Panc1 (cell line): ENCODE measurements at regions not wholly inside any gene's neighbourhood (a gene's known extent, or its start where the extent isn't known, plus 50 kb on each side); places are given as distances from the start of the nearest gene placed in this dataset.

Source experiments
- ATAC-seq: fragments of 200-7000 bp; cut with Tn5 transposase; 2 replicates; pipeline ENCODE4 v1.9.1; 2020; ENCODE audit warnings: mild to moderate bottlenecking, moderate library complexity
- BruUV-seq: library from RNA; stranded (reverse); fragments of 400-500 nt; replicated peaks from 2 replicates; lab custom pipeline; 2021; lab: Mats Ljungman, UMichigan
- CTCF ChIA-PET: fragments of 300-600 bp; sonication (Branson Sonifier 250); formaldehyde crosslinking; loops from one replicate; lab custom pipeline; 2022; ENCODE audit warnings: antibody characterized with exemption; lab: Charles Lee
- POLR2A ChIA-PET: fragments of 300-600 bp; sonication (Branson Sonifier 250); formaldehyde crosslinking; loops from one replicate; lab custom pipeline; 2022; ENCODE audit warnings: antibody characterized with exemption; lab: Charles Lee
- DNase-seq: peaks from one replicate; pipeline ENCODE4 v3.0.0-alpha.2; 2010; ENCODE audit warnings: low read depth, low spot score
- H3K27ac ChIP-seq: 2 replicates; pipeline ENCODE4 v1.5.1; 2011; ENCODE audit warnings: mild to moderate bottlenecking, low read length, inconsistent platforms
- H3K27me3 ChIP-seq: fragments of 200-500 bp; sonication (Bioruptor generic); 2 replicates; pipeline ENCODE4 v1.6.0; 2014; ENCODE audit warnings: low read length, inconsistent platforms; ENCODE audit not compliant: control insufficient read depth, insufficient read depth
- H3K36me3 ChIP-seq: fragments of 200-500 bp; sonication (Bioruptor generic); 2 replicates; pipeline ENCODE4 v1.5.1; 2014; ENCODE audit warnings: inconsistent platforms, mild to moderate bottlenecking, low read length, moderate library complexity; ENCODE audit not compliant: control insufficient read depth, insufficient read depth
- H3K4me1 ChIP-seq: 2 replicates; pipeline ENCODE4 v1.5.1; 2011; ENCODE audit warnings: inconsistent platforms, mild to moderate bottlenecking, low read length, moderate library complexity; ENCODE audit not compliant: control insufficient read depth, insufficient read depth
- H3K4me3 ChIP-seq, 2 experiments: 2 replicates each; pipeline ENCODE4 v1.5.1; 2011 to 2012; ENCODE audit warnings: low read depth in 2 of 2, low read length in 2 of 2, mild to moderate bottlenecking in 2 of 2, inconsistent platforms in 1 of 2, moderate library complexity in 1 of 2
- H3K9me3 ChIP-seq: fragments of 200-500 bp; sonication (Bioruptor generic); 2 replicates; pipeline ENCODE4 v1.5.1; 2014; ENCODE audit warnings: low read depth, mild to moderate bottlenecking, inconsistent platforms, low read length, moderate library complexity; ENCODE audit not compliant: control insufficient read depth, insufficient read depth
- POLR2AphosphoS5 ChIP-seq: IDR thresholded peaks from 2 replicates; pipeline ENCODE4 v1.6.1; 2012; ENCODE audit warnings: mild to moderate bottlenecking, low read depth, low read length, moderate library complexity
- SIN3A ChIP-seq: IDR thresholded peaks from 2 replicates; pipeline ENCODE4 v1.6.1; 2012; ENCODE audit warnings: low read depth, mild to moderate bottlenecking, low read length, moderate library complexity, borderline replicate concordance; ENCODE audit not compliant: insufficient read depth
- TCF7L2 ChIP-seq: IDR thresholded peaks from 2 replicates; pipeline ENCODE4 v1.6.1; 2011; ENCODE audit warnings: mild to moderate bottlenecking, low read depth, low read length, inconsistent platforms
- in situ Hi-C: cut with HindIII; loops from 2 replicates; pipeline ENCODE4 v1.10.0; 2016; ENCODE audit warnings: low sequenced_read_pairs, low pct_unique_long_range_greater_than_20kb
- intact Hi-C: fragments of 100-400 bp; cut with micrococcal nuclease; formaldehyde crosslinking; loops from one replicate; pipeline ENCODE4 v1.10.0; 2022; ENCODE audit not compliant: unreplicated experiment
- TF ChIP-seq, protein P1 (sequence below), 2 experiments: IDR thresholded peaks; 2 replicates each; pipeline ENCODE4 v1.6.1; 2011 to 2012; ENCODE audit warnings: low read depth in 2 of 2, control low read depth in 1 of 2, low read length in 1 of 2, mild to moderate bottlenecking in 1 of 2, moderate library complexity in 1 of 2; ENCODE audit not compliant: insufficient read depth in 1 of 2
- TF ChIP-seq, protein P2 (sequence below): fragments of 450-650 bp; IDR thresholded peaks from 2 replicates; pipeline ENCODE4 v1.5.1; 2017; ENCODE audit warnings: mild to moderate bottlenecking

DNA sequence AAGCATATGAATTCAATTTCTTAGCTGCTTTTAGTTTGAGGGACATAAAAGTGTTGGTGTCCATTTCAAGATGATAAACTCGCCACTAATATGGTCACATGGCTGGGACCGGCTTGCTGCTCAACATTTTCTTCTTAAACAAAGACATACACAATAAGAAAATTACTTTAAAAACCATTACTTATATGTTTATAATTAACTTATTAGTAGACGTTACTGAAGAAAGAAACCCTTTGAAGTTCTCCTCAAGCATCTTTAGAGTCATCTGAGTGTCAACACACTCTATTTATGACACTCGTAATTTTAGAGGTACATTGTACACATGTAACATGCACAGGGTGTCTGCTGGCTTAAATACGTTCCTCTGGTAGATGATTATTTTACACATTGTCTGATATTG is 74.7 kb downstream of the BMP4 start:
- TF ChIP-seq, protein P1, sequence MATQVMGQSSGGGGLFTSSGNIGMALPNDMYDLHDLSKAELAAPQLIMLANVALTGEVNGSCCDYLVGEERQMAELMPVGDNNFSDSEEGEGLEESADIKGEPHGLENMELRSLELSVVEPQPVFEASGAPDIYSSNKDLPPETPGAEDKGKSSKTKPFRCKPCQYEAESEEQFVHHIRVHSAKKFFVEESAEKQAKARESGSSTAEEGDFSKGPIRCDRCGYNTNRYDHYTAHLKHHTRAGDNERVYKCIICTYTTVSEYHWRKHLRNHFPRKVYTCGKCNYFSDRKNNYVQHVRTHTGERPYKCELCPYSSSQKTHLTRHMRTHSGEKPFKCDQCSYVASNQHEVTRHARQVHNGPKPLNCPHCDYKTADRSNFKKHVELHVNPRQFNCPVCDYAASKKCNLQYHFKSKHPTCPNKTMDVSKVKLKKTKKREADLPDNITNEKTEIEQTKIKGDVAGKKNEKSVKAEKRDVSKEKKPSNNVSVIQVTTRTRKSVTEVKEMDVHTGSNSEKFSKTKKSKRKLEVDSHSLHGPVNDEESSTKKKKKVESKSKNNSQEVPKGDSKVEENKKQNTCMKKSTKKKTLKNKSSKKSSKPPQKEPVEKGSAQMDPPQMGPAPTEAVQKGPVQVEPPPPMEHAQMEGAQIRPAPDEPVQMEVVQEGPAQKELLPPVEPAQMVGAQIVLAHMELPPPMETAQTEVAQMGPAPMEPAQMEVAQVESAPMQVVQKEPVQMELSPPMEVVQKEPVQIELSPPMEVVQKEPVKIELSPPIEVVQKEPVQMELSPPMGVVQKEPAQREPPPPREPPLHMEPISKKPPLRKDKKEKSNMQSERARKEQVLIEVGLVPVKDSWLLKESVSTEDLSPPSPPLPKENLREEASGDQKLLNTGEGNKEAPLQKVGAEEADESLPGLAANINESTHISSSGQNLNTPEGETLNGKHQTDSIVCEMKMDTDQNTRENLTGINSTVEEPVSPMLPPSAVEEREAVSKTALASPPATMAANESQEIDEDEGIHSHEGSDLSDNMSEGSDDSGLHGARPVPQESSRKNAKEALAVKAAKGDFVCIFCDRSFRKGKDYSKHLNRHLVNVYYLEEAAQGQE (IDR thresholded peaks at IDR 0.05; ENCODE audit: insufficient read depth in 1 of 2, low read depth in 2 of 2, low read length in 1 of 2) = no peak
- no peak for TF ChIP-seq TCF7L2
- no peak for TF ChIP-seq POLR2AphosphoS5
- no peak for TF ChIP-seq SIN3A
- TF ChIP-seq, protein P2, sequence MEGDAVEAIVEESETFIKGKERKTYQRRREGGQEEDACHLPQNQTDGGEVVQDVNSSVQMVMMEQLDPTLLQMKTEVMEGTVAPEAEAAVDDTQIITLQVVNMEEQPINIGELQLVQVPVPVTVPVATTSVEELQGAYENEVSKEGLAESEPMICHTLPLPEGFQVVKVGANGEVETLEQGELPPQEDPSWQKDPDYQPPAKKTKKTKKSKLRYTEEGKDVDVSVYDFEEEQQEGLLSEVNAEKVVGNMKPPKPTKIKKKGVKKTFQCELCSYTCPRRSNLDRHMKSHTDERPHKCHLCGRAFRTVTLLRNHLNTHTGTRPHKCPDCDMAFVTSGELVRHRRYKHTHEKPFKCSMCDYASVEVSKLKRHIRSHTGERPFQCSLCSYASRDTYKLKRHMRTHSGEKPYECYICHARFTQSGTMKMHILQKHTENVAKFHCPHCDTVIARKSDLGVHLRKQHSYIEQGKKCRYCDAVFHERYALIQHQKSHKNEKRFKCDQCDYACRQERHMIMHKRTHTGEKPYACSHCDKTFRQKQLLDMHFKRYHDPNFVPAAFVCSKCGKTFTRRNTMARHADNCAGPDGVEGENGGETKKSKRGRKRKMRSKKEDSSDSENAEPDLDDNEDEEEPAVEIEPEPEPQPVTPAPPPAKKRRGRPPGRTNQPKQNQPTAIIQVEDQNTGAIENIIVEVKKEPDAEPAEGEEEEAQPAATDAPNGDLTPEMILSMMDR = no peak
- Histone ChIP-seq H3K4me1 (no peaks in the 10 kb centered on the region), H3K4me3 (no peak overlapping the region), H3K36me3 (no peaks in the 10 kb centered on the region), H3K27ac (no peak overlapping the region), H3K9me3 (no peaks in the 10 kb centered on the region), H3K27me3 (no peaks in the 10 kb centered on the region)
- in situ Hi-C loops = no loop called here
- DNase-seq (no peak), ATAC-seq (no peak)
- intact Hi-C loops = no loop called here
- POLR2A ChIA-PET = no interaction called here
- CTCF ChIA-PET = no interaction called here
- BruUV-seq = no TSS peak

DNA sequence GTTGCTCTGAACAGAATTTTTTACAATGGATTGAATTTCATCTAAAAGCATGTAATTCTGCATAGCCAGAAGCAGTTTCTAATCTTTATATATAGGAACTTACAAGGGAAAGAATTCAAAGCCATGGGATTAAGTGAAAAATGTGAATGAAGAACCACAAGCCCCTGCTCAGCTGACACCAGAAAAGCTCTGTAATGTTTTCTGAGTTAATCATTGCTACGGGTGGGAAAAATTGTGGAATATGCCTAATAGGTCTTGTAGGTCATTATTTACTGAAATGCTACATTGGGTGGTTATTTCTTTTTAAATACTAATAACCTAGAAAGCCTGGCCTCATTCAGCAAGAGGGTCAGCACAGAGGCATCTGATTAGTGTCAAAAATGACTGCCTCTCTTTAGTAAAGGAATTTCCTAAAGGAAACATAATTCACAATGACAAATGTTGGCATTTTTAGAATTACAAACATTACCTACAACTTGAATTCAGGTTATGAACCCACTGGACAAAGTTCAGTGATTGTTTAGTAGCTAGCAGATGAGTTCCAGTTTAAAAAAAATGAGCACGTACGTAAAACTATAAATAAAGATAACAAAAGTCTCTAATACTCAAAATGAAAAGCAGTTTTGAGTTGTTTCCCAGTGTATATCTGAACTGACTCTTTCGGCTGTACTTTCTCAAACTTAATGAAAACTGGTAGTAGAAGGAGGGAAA is 75.3 kb downstream of the BMP4 start:
- ATAC-seq (no peak), DNase-seq (no peak)
- Histone ChIP-seq H3K9me3 (no peaks in the 10 kb centered on the region), H3K27ac (no peak overlapping the region), H3K27me3 (no peaks in the 10 kb centered on the region), H3K4me1 (no peaks in the 10 kb centered on the region), H3K36me3 (no peaks in the 10 kb centered on the region), H3K4me3 (no peak overlapping the region)
- no TSS peak for BruUV-seq
- POLR2A ChIA-PET = no interaction called here
- no peak for TF ChIP-seq SIN3A
- no peak for TF ChIP-seq TCF7L2
- TF ChIP-seq, protein P1 (IDR thresholded peaks at IDR 0.05; ENCODE audit: insufficient read depth in 1 of 2, low read depth in 2 of 2, low read length in 1 of 2) = no peak
- TF ChIP-seq POLR2AphosphoS5 = no peak
- TF ChIP-seq, protein P2 = no peak
- CTCF ChIA-PET = no interaction called here
- in situ Hi-C loops = no loop called here
- intact Hi-C loops = no loop called here
